Right lobe of liver (tissue), 6 donors: ENCODE measurements at regions not wholly inside any gene's neighbourhood (a gene's known extent, or its start where the extent isn't known, plus 50 kb on each side); places are given as distances from the start of the nearest gene placed in this dataset.

Experiments
- ATAC-seq, 4 donors: fragments of 200-7000 bp; cut with Tn5 transposase; one replicate each; pipeline ENCODE4 v1.9.1; 2020; ENCODE audit warnings: mild to moderate bottlenecking in 4 of 4, moderate library complexity in 4 of 4
- DNase-seq, 3 donors: peaks; one replicate each; pipeline ENCODE4 v3.0.0-alpha.2; 2020
- H3K27ac ChIP-seq, 3 donors: fragments of 200-600 bp; one replicate each; pipeline ENCODE4 v1.8.0; 2022
- H3K27me3 ChIP-seq, 2 donors: fragments of 200-600 bp; one replicate each; pipeline ENCODE4 v1.8.0; 2022
- H3K36me3 ChIP-seq, 4 donors: fragments of 200-600 bp; sonication (generic) in 1 of 4; one replicate each; pipeline versions ENCODE4 v1.5.1 to v1.8.0; 2017 to 2022; ENCODE audit warnings: control low read depth in 1 of 4
- H3K4me1 ChIP-seq, 4 donors: fragments of 200-600 bp; sonication (generic) in 1 of 4; one replicate each; pipeline versions ENCODE4 v1.5.1 to v1.8.0; 2017 to 2022; ENCODE audit warnings: control low read depth in 1 of 4
- H3K4me3 ChIP-seq, 3 donors: fragments of 200-600 bp; one replicate each; pipeline ENCODE4 v1.8.0; 2022
- H3K9me3 ChIP-seq, 4 donors: fragments of 200-600 bp; sonication (generic) in 1 of 4; one replicate each; pipeline versions ENCODE4 v1.5.1 to v1.8.0; 2017 to 2022; ENCODE audit warnings: control low read depth in 1 of 4
- POLR2A ChIP-seq: fragments of 450-650 bp; IDR thresholded peaks from one replicate; pipeline ENCODE4 v1.6.1; 2017; ENCODE audit warnings: antibody characterized with exemption, mild to moderate bottlenecking
- WGBS: methylation state at CpG from one replicate; pipeline ENCODE4 v1.1.6; 2018; ENCODE audit warnings: low coverage, low lambda C conversion rate; ENCODE audit not compliant: insufficient coverage; ENCODE audit errors: missing lambda C conversion rate; 5-methylcytosine and 5-hydroxymethylcytosine counted together
- intact Hi-C, 2 donors: fragments of 100-400 bp; cut with DNase I; formaldehyde crosslinking; loops; one replicate each; pipeline versions ENCODE4 v1.11.2 to v1.14.1; 2022
- TF ChIP-seq, protein P1 (sequence below), 4 donors: fragments of 200-600 bp in 3 of 4; fragments of 450-650 bp in 1 of 4; IDR thresholded peaks; one replicate each; pipeline versions ENCODE4 v1.5.1 to v1.8.0; 2016 to 2022; ENCODE audit warnings: antibody characterized with exemption in 4 of 4, mild to moderate bottlenecking in 2 of 4
- donor health status: DM: no; HTN: yes; CAD: no.
- donor health status: DM: no; HTN: no; CAD: no.
- donor health status: DM: no; HTN: no; CAD: no.
- donor health status: DM: no; HTN: yes; CAD: no.
- donor health status: DM: no; HTN: yes; CAD: no.

DNA sequence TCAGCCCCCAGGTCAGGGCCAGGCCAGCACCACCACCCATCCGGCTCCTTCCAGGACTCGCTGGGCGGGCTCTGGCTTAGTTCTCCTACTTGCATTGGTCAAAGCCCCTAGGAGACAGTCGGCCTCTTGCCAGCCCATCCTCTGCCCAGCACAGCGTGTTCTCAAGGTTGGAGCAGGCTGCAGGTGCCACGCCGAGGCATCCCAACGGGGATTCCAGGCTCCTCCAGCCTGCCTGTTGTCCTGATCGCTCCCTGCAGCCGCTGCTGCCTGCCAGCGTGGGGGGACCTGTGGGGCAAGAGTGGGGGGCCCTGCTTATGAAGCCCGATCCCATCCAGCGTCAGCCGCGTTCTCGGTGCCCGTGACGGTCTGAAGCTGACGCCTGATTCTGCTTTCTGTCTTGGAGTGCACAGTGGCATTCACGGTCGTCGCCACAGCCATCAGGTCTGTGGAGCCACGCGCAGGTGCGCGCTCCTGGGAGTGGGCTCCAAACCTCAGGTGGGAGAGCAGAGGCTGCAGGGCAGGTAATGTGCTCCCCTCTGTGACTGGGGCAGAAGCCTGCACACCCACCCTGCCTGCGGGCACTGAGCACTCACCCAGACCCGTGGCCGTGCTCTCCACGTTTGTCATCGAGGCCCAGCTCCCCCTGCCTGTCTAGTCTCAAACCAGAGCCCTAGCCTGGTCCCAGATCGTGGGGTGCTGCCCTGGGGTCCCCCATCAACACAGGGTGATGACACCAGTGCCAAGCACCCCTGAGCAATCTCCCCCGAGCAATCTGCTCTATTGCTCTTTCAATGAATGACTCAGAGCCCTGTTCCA is 991.6 kb downstream of the BRD1 start:
- Histone ChIP-seq H3K36me3 (no peaks in the 10 kb centered on the region), H3K9me3 (no peaks in the 10 kb centered on the region), H3K4me1 (no peaks in the 10 kb centered on the region), H3K4me3 (no peak overlapping the region), H3K27me3 (no peaks in the 10 kb centered on the region), H3K27ac (no peak overlapping the region)
- intact Hi-C loops = no loop called here
- 80% methylated on average over 1 of the region's 33 CpGs for WGBS
- TF ChIP-seq, protein P1, sequence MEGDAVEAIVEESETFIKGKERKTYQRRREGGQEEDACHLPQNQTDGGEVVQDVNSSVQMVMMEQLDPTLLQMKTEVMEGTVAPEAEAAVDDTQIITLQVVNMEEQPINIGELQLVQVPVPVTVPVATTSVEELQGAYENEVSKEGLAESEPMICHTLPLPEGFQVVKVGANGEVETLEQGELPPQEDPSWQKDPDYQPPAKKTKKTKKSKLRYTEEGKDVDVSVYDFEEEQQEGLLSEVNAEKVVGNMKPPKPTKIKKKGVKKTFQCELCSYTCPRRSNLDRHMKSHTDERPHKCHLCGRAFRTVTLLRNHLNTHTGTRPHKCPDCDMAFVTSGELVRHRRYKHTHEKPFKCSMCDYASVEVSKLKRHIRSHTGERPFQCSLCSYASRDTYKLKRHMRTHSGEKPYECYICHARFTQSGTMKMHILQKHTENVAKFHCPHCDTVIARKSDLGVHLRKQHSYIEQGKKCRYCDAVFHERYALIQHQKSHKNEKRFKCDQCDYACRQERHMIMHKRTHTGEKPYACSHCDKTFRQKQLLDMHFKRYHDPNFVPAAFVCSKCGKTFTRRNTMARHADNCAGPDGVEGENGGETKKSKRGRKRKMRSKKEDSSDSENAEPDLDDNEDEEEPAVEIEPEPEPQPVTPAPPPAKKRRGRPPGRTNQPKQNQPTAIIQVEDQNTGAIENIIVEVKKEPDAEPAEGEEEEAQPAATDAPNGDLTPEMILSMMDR (IDR thresholded peaks at IDR 0.05) = no peak
- TF ChIP-seq POLR2A = no peak
- ATAC-seq (no peak), DNase-seq (peak in 1 of 3 donors; percentile 49)

DNA sequence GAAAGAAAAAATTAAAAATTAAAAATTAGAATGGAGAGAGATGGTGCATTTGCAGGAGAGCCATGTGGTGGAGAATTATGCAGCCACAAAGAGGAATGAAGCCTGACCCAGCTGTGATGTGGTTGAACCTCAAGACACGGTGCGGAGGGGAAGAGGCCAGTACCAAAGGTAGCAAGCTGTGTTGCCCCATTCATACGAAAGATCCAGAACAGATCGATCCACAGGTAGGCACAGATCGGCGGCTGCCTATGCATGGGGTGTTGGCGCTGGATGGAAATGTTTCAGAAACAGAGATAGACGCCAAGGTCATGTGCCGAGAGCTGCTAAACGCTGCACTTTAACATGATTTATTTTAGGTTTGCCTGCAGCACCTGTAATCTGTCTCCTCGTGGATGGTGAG is 992.3 kb downstream of the BRD1 start:
- Histone ChIP-seq H3K4me3 (no peak overlapping the region), H3K36me3 (no peaks in the 10 kb centered on the region), H3K27me3 (no peaks in the 10 kb centered on the region), H3K4me1 (no peaks in the 10 kb centered on the region), H3K9me3 (no peaks in the 10 kb centered on the region), H3K27ac (no peak overlapping the region)
- intact Hi-C loops = no loop called here
- no peak for TF ChIP-seq POLR2A
- TF ChIP-seq, protein P1 (IDR thresholded peaks at IDR 0.05) = no peak
- 94% methylated on average over 5 of the region's 11 CpGs for WGBS
- ATAC-seq = no peak
- DNase-seq = no peak

DNA sequence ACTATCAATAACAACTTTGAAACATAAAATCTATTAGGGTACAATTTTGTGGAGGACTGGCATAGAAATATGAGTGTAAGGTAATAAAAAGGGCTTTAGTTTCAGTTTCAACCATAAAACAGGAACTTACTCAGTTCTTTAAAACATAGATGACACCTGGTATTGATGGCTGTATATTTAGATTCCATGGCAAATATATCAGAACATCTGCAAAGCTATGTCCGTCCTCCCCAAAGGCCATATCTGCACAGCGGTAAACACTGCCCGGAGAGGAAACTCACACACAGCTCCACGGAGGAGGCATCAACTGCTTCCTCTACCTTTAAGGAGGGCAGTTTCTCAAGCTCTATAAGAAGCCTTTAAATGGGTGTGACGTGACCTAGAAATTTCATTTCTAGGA is 993.3 kb downstream of the BRD1 start:
- Histone ChIP-seq H3K27ac (no peak overlapping the region), H3K27me3 (no peaks in the 10 kb centered on the region), H3K4me3 (no peak overlapping the region), H3K9me3 (no peaks in the 10 kb centered on the region), H3K4me1 (no peaks in the 10 kb centered on the region), H3K36me3 (no peaks in the 10 kb centered on the region)
- 63% methylated on average over 5 of the region's 5 CpGs for WGBS
- DNase-seq (no peak), ATAC-seq (no peak)
- intact Hi-C loops = no loop called here
- TF ChIP-seq, protein P1 (IDR thresholded peaks at IDR 0.05) = no peak
- no peak for TF ChIP-seq POLR2A

DNA sequence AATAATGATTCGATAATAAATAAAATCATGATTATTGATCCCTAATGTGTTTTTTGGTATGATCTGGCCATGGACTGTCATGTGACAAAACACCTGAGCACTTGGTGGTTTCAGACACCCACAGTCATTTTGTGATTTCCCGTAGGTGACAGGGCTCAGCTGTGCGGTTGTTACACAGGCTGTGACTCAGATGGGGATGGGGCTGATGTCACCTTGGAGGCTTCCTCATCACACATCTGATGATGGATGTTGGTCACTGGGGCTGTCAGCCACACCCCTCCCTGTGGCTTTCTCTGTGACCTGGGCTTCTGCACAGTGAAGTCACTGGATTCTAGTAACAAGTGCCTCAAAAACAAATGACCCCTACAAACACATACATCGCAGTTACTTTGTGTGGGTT is 995.1 kb downstream of the BRD1 start:
- intact Hi-C loops = no loop called here
- Histone ChIP-seq H3K27ac (no peak overlapping the region), H3K4me3 (no peak overlapping the region), H3K9me3 (no peaks in the 10 kb centered on the region), H3K27me3 (no peaks in the 10 kb centered on the region), H3K36me3 (no peaks in the 10 kb centered on the region), H3K4me1 (no peaks in the 10 kb centered on the region)
- ATAC-seq = no peak
- 59% methylated on average over 4 of the region's 4 CpGs for WGBS
- TF ChIP-seq, protein P1 (IDR thresholded peaks at IDR 0.05) = no peak
- TF ChIP-seq POLR2A = no peak
- no peak for DNase-seq
